ENCODE measurements at regions not wholly inside any gene's neighbourhood (a gene's known extent, or its start where the extent isn't known, plus 50 kb on each side); places are given as distances from the start of the nearest gene placed in this dataset.

GRCh38 chr3:64909757-64910467 is 222.1 kb upstream of the ADAMTS9 start:
- Histone ChIP-seq H3K36me3 (ENCODE audit: control insufficient read depth in 2 of 2, insufficient read depth in 1 of 2, low read length in 2 of 2) (no peaks in the 10 kb centered on the region), H3K4me1 (ENCODE audit: control insufficient read depth, insufficient read depth, low read length) (no peaks in the 10 kb centered on the region), H3K27ac (ENCODE audit: extremely low read depth, low read depth, low read length) (no peak overlapping the region), H3K9me3 (ENCODE audit: control insufficient read depth, insufficient read depth, low read depth, low read length) (no peaks in the 10 kb centered on the region), H3K4me3 (ENCODE audit: low read depth, low read length) (no peak overlapping the region)
- CTCF ChIA-PET, result interaction anchor here (0.6 kb wide), 1 partner anchor 424 kb away, joined by 3 read pairs; no protein-coding TSS in a partner anchor
- TF ChIP-seq KLF9 (tag by site-specific recombination; IDR thresholded peaks at IDR 0.05; ENCODE audit: low read depth) (no peak), ZNF548 (tag by site-specific recombination; IDR thresholded peaks at IDR 0.05) (no peak), ZNF248 (tag by site-specific recombination; IDR thresholded peaks at IDR 0.05) (no peak), ZFHX2 (tag by site-specific recombination; conservative IDR thresholded peaks at IDR 0.05) (no peak), ZNF555 (tag by site-specific recombination; conservative IDR thresholded peaks at IDR 0.05) (no peak), ZBTB21 (tag by site-specific recombination; IDR thresholded peaks at IDR 0.05) (no peak), ZNF184 (tag by site-specific recombination; IDR thresholded peaks at IDR 0.05) (no peak), ZFP69B (tag by site-specific recombination; IDR thresholded peaks at IDR 0.05) (no peak), ZNF777 (tag by site-specific recombination; IDR thresholded peaks at IDR 0.05; ENCODE audit: borderline replicate concordance) (no peak), ZNF335 (tag by site-specific recombination; conservative IDR thresholded peaks at IDR 0.05) (no peak), PRDM10 (tag by site-specific recombination; IDR thresholded peaks at IDR 0.05) (no peak), ZNF776 (tag by site-specific recombination; IDR thresholded peaks at IDR 0.05; ENCODE audit: borderline replicate concordance) (no peak), ZNF394 (tag by site-specific recombination; IDR thresholded peaks at IDR 0.05; ENCODE audit: borderline replicate concordance) (no peak), ZNF133 (tag by site-specific recombination; IDR thresholded peaks at IDR 0.05) (no peak)
- POLR2A ChIA-PET, result no interaction called here

- TF ChIP-seq, protein P1, sequence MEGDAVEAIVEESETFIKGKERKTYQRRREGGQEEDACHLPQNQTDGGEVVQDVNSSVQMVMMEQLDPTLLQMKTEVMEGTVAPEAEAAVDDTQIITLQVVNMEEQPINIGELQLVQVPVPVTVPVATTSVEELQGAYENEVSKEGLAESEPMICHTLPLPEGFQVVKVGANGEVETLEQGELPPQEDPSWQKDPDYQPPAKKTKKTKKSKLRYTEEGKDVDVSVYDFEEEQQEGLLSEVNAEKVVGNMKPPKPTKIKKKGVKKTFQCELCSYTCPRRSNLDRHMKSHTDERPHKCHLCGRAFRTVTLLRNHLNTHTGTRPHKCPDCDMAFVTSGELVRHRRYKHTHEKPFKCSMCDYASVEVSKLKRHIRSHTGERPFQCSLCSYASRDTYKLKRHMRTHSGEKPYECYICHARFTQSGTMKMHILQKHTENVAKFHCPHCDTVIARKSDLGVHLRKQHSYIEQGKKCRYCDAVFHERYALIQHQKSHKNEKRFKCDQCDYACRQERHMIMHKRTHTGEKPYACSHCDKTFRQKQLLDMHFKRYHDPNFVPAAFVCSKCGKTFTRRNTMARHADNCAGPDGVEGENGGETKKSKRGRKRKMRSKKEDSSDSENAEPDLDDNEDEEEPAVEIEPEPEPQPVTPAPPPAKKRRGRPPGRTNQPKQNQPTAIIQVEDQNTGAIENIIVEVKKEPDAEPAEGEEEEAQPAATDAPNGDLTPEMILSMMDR (tag by site-specific recombination; IDR thresholded peaks at IDR 0.05), result no peak
- TF ChIP-seq EGR2 (tag by site-specific recombination; IDR thresholded peaks at IDR 0.05; ENCODE audit: low read depth) (no peak), PRDM6 (tag by site-specific recombination; IDR thresholded peaks at IDR 0.05) (no peak), GLI4 (tag by site-specific recombination; IDR thresholded peaks at IDR 0.05) (no peak), ZNF335 (tag by site-specific recombination; conservative IDR thresholded peaks at IDR 0.05) (no peak), ZNF785 (tag by site-specific recombination; IDR thresholded peaks at IDR 0.05) (no peak)
- Histone ChIP-seq H3K4me1 (ENCODE audit: control insufficient read depth, insufficient read depth, low read length) (no peaks in the 10 kb centered on the region), H3K27ac (ENCODE audit: extremely low read depth, low read depth, low read length) (no peak overlapping the region), H3K36me3 (ENCODE audit: control insufficient read depth in 2 of 2, insufficient read depth in 1 of 2, low read length in 2 of 2) (no peaks in the 10 kb centered on the region), H3K9me3 (ENCODE audit: control insufficient read depth, insufficient read depth, low read depth, low read length) (no peaks in the 10 kb centered on the region), H3K4me3 (ENCODE audit: low read depth, low read length) (no peak overlapping the region)
- ChIA-PET POLR2A (no interaction called here), CTCF (no interaction called here)
Observed at GRCh38 chr3:64909011-64909410, 221.2 kb upstream of the ADAMTS9 start.

All from HEK293 (cell line).